HepG2 (cell line): ENCODE measurements at regions not wholly inside any gene's neighbourhood (a gene's known extent, or its start where the extent isn't known, plus 50 kb on each side); places are given as distances from the start of the nearest gene placed in this dataset.

ENCODE experiments used
- ATAC-seq: fragments of 200-7000 bp; cut with Tn5 transposase; 3 replicates; pipeline ENCODE4 v1.9.1; 2020; ENCODE audit warnings: mild to moderate bottlenecking, moderate library complexity
- BruUV-seq: library from RNA; stranded (reverse); fragments of 400-500 nt; replicated peaks from 2 replicates; lab custom pipeline; 2021; lab: Mats Ljungman, UMichigan
- CTCF ChIA-PET: fragments of 300-600 bp; formaldehyde crosslinking; extraction: SDS; loops from one replicate; lab custom pipeline; 2021; ENCODE audit warnings: low total read pairs, inconsistent platforms, low intra/inter-chr PET ratio; lab: Yijun Ruan, JAX
- POLR2A ChIA-PET: fragments of 350-600 bp; sonication (Branson Sonifier 250); formaldehyde crosslinking; loops from one replicate; lab custom pipeline; 2020; ENCODE audit warnings: antibody characterized with exemption, inconsistent platforms; lab: Yijun Ruan, JAX
- DNase-seq: peaks from one replicate; pipeline ENCODE4 v3.0.0-alpha.2; 2015; ENCODE audit warnings: low spot score
- FAIRE-seq: peaks from 3 replicates; lab custom pipeline; 2011; peaks lifted over from hg19 to GRCh38; lab: Jason Lieb, UNC
- H2AFZ ChIP-seq: one replicate; pipeline ENCODE4 v1.6.1; 2011; ENCODE audit warnings: low read length, inconsistent platforms
- H3K27ac ChIP-seq: fragments of 300-600 bp; 3 replicates; pipeline ENCODE4 v1.8.0; 2011; ENCODE audit warnings: mixed run types, mild to moderate bottlenecking, mixed read lengths, low read length, inconsistent platforms; ENCODE audit not compliant: insufficient read depth; ENCODE audit errors: extremely low read length
- H3K27me3 ChIP-seq, 2 experiments: fragments of 200-600 bp in 1 of 2; 2 replicates in 1 of 2; 3 replicates in 1 of 2; pipeline versions ENCODE4 v1.6.0 to v1.8.0; 2011; ENCODE audit warnings: low read length in 2 of 2, mild to moderate bottlenecking in 2 of 2, moderate library complexity in 2 of 2, inconsistent platforms in 1 of 2; ENCODE audit not compliant: insufficient read depth in 2 of 2, control insufficient read depth in 1 of 2
- H3K36me3 ChIP-seq, 2 experiments: fragments of 200-600 bp in 1 of 2; replicated peaks in 1 of 2; 2 replicates in 1 of 2; 3 replicates in 1 of 2; pipeline versions ENCODE4 v1.5.1 to v1.8.0; 2011; ENCODE audit warnings: low read length in 2 of 2, inconsistent platforms in 1 of 2; ENCODE audit not compliant: insufficient read depth in 2 of 2, control insufficient read depth in 1 of 2
- H3K4me1 ChIP-seq: 2 replicates; pipeline ENCODE4 v1.5.1; 2012; ENCODE audit warnings: low read length, inconsistent platforms; ENCODE audit not compliant: insufficient read depth
- H3K4me2 ChIP-seq: 2 replicates; pipeline ENCODE4 v1.6.0; 2011; ENCODE audit warnings: low read depth, low read length, inconsistent platforms
- H3K4me3 ChIP-seq, 3 experiments: fragments of 200-600 bp in 1 of 3; sonication (generic), shearing (Covaris generic) in 1 of 3; replicated peaks in 1 of 3; 2 replicates each; pipeline ENCODE4 v1.5.1; 2011 to 2016; ENCODE audit warnings: low read length in 3 of 3, inconsistent platforms in 2 of 3, low read depth in 2 of 3, mild to moderate bottlenecking in 2 of 3, control low read depth in 1 of 3, mixed read lengths in 1 of 3; ENCODE audit not compliant: insufficient read depth in 1 of 3
- H3K79me2 ChIP-seq: one replicate; pipeline ENCODE4 v1.6.1; 2011; ENCODE audit warnings: low read length, inconsistent platforms; ENCODE audit not compliant: insufficient read depth
- H3K9ac ChIP-seq: 2 replicates; pipeline ENCODE4 v1.6.0; 2011; ENCODE audit warnings: mild to moderate bottlenecking, low read depth, low read length, inconsistent platforms; ENCODE audit not compliant: insufficient read depth
- H3K9me3 ChIP-seq: 2 replicates; pipeline ENCODE4 v1.5.1; 2012; ENCODE audit warnings: mild to moderate bottlenecking, low read length
- H4K20me1 ChIP-seq: 2 replicates; pipeline ENCODE4 v1.6.0; 2011; ENCODE audit warnings: inconsistent platforms, mild to moderate bottlenecking, low read length, moderate library complexity; ENCODE audit not compliant: insufficient read depth
- CSRNP1 ChIP-seq: sonication (generic); formaldehyde crosslinking; IDR thresholded peaks from 2 replicates; pipeline ENCODE4 v1.8.1; 2023; ENCODE audit warnings: mild to moderate bottlenecking, missing genetic modification reagents
- KMT2A ChIP-seq: sonication (generic); formaldehyde crosslinking; IDR thresholded peaks from 2 replicates; pipeline ENCODE4 v1.4.0; 2020; ENCODE audit warnings: missing genetic modification reagents
- NR2C2 ChIP-seq: sonication (generic); formaldehyde crosslinking; IDR thresholded peaks from 2 replicates; pipeline ENCODE4 v1.4.0; 2020; ENCODE audit warnings: missing genetic modification reagents, mild to moderate bottlenecking, moderate library complexity, borderline replicate concordance
- PRMT3 ChIP-seq: sonication (generic); formaldehyde crosslinking; IDR thresholded peaks from 2 replicates; pipeline ENCODE4 v1.8.1; 2022; ENCODE audit warnings: low read depth, mild to moderate bottlenecking, moderate library complexity, missing genetic modification reagents, borderline replicate concordance
- RNF219 ChIP-seq: sonication (generic); formaldehyde crosslinking; IDR thresholded peaks from 2 replicates; pipeline ENCODE4 v1.5.0; 2020; ENCODE audit warnings: mild to moderate bottlenecking, missing genetic modification reagents
- ZNF557 ChIP-seq: sonication (generic); formaldehyde crosslinking; IDR thresholded peaks from 2 replicates; pipeline ENCODE4 v1.4.0; 2020; ENCODE audit warnings: missing genetic modification reagents
- WGBS: methylation state at CpG from one replicate; pipeline ENCODE4 v1.1.6; 2017; ENCODE audit warnings: low lambda C conversion rate; 5-methylcytosine and 5-hydroxymethylcytosine counted together
- in situ Hi-C: cut with HindIII; loops from 2 replicates; pipeline ENCODE4 v1.10.0; 2017; ENCODE audit warnings: low pct_unique_long_range_greater_than_20kb; ENCODE audit not compliant: extremely low pct_ligation_motif_present
- intact Hi-C: fragments of 100-400 bp; cut with micrococcal nuclease; formaldehyde crosslinking; loops from one replicate; pipeline ENCODE4 v1.10.0; 2022; ENCODE audit not compliant: unreplicated experiment

- 0% methylated on average over 2 of the region's 2 CpGs for WGBS
- H2AFZ ChIP-seq: no peak overlapping the region
- no peaks in the 10 kb centered on the region for H3K4me1 ChIP-seq
- no peak overlapping the region for H3K27ac ChIP-seq
- ATAC-seq (no peak), DNase-seq (no peak), FAIRE-seq (no peak)
- no peaks in the 10 kb centered on the region for H3K36me3 ChIP-seq
- H3K79me2 ChIP-seq: no peaks in the 10 kb centered on the region
- intact Hi-C loops (no loop called here), in situ Hi-C loops (no loop called here)
- ChIA-PET CTCF (no interaction called here), POLR2A (no interaction called here)
- no peaks in the 10 kb centered on the region for H3K27me3 ChIP-seq
- H3K9ac ChIP-seq: no peak overlapping the region
- no peaks in the 10 kb centered on the region for H4K20me1 ChIP-seq
- no peak overlapping the region for H3K4me2 ChIP-seq
- H3K9me3 ChIP-seq: 0 out of 2 replicates have a peak, but pooled peaks cover 3% of the 10 kb centered on the region
- TF ChIP-seq KMT2A (CRISPR knock-in tag) (no peak), ZNF557 (no peak), CSRNP1 (CRISPR knock-in tag) (no peak), PRMT3 (CRISPR knock-in tag) (no peak), NR2C2 (CRISPR knock-in tag) (no peak), RNF219 (CRISPR knock-in tag) (no peak)
- no peak overlapping the region for H3K4me3 ChIP-seq
- no TSS peak for BruUV-seq
Measured at GRCh38 chr1:232134365-232134764, 495.6 kb downstream of the SIPA1L2 start.
